ENCODE measurements at regions not wholly inside any gene's neighbourhood (a gene's known extent, or its start where the extent isn't known, plus 50 kb on each side); places are given as distances from the start of the nearest gene placed in this dataset.

DNA sequence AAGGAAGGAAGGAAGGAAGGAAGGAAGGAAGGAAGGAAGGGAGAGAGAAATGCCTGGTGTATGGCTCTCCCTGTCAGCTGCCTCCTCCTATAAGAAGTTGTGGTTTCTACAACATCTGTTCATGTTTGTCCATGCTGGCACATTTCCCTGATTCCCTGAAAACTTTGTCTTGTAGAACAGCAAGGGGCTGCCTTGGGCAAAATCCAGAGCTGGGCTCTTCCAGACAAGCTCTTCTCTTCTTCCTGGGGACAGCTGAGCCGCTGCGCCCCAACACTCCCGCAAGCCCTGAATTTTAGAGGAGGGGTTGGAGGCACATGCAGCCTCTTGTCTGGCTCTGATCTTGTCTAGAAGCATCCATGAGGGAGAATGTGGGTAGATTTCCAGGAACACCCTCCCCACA, 282.0 kb upstream of the ADARB2 start:
- no peak for DNase-seq (ENCODE audit: low spot score)

DNA sequence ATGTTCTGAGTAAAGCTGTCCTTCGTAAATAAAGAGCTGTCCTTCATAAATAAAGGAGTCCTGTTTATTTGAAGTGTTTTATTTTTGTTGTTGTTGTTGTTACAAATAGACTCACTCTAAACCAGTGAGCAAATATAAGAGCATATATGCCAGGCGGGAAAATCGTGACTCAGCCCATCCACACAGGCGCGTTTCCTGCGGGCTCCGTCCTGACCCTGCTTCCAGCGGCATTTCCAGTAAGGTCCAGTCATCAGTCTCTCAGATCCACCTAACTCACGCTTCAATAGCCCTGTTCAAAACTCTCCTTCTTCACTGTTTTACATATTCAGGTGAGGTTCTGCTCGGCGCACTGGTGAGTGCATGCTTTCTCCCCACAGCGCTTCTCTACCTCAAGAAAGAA, 277.2 kb upstream of the ADARB2 start:
- no peak for DNase-seq (ENCODE audit: low spot score)

DNA sequence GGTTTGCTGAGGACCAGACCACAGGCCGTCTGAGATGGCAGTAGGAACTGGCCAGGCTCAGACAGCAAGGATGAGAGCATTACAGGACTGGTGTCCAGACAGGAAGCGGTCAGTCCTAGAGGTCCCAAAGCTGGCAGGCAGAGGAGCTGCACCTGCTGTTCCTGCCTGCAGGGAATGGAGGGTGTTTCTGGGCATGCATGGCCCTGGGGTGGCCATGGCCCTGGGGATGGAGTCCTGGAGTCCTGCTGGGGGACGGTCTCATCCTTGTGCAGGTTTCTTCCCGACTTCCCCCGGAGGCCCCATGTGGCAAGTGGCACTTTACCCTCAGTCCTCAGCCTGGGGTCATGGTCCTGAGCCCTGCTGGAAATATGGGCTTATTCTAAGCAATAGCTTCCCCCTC, 274.9 kb upstream of the ADARB2 start:
- no peak for DNase-seq (ENCODE audit: low spot score)

DNA sequence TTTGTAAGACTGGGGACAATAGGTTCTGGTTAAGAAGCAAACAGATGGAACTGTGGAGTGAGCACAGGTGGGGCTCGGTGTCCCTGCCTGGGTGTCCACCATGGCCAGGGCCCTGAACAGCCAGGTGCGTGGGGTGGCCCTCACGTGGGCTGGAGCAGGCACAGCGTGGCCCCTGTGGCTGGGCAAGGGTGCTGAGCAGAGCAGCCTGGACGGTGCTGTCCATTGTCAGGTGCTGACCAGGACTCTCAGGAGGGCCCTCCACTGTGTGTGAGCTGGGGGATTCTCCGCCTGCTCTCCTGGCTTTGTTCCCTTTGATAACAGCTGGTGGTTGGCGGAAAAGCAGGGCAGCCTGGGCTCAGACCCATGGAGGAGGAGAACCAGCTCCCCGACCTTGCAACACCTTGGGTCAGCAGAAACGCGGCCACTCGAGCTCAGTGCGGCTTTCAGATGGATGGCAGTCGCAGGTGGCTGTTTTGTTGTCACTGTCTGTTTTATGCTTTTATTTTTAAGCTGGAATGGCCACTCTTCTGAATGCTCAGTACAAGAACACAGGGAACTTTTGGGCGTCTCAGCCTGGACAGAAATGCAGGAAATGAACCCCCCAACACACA, 273.9 kb upstream of the ADARB2 start:
- no peak for DNase-seq (ENCODE audit: low spot score)

DNA sequence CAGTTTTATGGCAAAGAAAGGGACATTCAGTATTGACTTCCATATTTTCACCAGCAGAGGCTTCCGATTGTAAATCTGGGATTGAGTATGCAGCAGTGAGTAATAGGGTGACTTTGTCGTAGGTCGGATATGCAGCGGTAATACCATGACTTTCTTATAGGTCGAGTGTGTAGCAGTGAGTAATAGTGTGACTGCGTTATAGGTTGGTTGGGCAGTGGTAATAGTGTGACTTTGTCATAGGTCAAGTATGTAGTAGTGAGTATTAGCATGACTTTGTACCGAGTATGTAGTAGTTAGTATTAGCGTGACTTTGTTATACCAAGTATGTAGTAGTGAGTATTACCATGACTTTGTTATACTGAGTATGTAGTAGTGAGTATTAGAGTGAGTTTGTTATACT, 268.2 kb upstream of the ADARB2 start:
- no peak for DNase-seq (ENCODE audit: low spot score)

DNA sequence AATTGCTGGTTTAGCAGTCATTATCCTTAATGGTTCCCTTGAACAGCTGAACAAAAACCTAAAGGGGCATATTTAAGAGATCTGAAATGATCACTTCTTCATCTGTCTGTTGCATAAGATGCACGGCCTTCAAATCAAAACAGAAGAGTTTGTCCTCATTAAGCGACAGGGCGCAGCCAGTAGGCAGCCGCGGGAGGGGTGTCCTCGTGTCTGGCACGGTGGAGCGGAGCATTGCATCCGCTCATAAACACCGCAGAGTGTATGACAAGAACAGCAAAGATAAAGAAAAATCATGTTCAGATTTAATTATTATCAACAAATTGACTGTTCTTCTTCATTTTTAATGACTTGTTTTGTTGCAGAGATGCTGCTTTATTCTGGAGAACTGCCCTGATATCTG, 255.6 kb upstream of the ADARB2 start:
- DNase-seq (ENCODE audit: low spot score): no peak

DNA sequence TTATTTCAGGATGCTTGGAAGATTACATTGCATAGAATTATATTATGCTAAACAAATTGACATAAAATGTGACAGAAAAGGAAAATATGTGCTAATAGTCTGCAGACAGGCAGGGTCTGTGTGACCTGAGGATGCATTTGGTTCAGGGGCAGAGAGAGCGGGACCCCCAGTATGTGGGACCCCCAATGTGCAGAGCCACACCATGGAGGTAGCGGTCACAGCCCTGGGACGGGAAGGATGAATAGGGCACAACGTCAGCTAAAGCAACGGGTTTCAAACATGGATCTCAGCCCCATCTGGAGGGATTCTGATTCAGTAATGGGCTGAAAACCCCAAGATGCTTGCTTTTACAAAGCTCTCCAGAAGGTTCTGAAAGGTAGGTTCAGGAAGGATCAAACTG, 251.8 kb upstream of the ADARB2 start:
- no peak for DNase-seq (ENCODE audit: low spot score)

DNA sequence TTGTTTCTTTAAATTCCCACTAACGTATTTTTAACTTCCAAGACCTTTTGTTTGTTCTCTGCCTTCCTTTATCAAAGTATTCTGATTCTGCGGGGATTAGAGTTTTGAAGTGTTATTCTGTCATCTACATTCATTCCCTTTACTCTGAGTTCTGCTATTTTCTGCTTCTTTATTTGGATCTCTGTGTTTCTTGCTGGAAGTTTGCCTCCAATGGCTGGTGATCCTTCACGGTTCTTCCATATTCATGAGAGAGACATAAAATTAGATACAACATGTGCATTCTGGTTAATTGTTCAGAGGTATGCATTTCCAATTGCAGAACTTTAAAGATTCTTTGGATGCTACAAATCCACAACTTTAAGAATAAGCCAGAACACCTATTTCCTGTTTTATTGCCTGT, 244.7 kb upstream of the ADARB2 start:
- no peak for DNase-seq (ENCODE audit: low spot score)

DNA sequence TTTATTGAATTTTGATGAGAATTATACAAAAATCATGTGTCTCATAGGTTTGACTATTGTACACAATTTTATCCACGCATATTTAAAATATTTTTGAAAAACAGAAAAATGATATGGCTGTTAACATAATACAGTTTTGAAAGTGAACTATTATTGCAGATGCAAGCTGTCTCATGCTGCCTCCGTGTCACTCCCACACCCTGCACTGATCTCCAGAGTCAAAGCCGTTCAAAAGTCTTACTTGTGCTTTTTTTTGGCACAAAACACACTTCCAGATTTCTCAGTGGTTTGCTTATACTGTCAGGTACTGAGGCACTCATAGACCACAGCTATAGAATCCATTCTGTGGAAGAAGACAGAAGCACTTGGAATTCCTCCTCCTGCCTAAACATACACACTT, 243.1 kb upstream of the ADARB2 start:
- DNase-seq (ENCODE audit: low spot score): no peak

DNA sequence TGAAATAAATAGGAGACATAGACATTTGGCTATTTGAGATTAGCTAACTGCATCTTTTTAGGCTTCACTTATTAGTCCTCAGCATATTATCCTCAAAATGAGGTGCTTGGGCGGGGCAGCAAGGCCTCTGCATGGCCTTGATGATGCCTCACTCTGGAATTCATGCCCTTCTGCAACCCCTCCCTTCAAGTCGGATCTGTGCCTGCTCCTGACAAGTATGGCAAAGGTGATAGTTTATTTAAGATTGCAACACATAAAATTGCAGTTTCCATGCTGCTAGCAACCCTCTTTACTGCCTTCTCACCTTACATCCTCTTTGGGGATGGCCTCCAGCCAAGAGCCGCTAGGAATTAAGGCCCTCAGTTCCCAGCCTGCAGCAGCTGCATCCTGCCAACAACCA, 241.3 kb upstream of the ADARB2 start:
- DNase-seq (ENCODE audit: low spot score): no peak

DNA sequence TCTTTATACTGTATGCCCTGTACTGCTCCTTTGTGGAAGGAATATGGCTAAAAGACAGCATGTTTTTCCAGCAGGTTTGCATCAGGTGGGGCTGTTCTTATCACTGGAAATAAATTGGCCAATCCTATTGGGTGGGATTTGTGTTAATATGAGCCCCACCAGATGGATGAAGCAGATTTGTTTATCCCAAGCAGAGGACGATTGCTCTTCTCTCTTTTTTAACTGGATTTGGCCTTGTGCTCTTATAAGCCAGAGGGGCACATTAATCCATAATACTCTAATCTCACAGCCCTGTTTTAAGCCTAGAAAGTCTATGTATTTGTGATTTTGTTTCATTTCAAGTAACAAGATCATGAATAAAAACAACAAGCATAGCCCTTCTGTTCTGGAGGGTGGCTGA, 240.1 kb upstream of the ADARB2 start:
- DNase-seq (ENCODE audit: low spot score): no peak

DNA sequence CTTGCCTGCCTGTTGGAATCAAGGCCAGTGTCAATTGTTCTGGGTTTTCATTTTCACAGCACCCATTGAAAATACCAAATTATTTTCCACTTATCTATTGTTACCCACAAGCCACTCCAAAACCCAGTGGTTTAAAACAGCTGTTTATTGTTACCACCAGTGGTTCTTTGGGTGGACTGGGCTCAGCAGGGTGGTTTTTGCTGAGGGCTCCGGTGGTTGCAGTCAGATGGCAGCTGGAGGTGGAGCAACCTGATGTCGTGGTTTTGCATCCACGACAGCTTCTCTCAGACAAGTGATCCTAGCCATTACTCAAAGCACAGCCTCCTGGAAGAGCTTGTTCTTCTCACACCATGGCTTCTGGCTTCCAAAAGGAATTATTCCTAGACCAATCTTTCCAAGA, 235.1 kb upstream of the ADARB2 start:
- no peak for DNase-seq (ENCODE audit: low spot score)

DNA sequence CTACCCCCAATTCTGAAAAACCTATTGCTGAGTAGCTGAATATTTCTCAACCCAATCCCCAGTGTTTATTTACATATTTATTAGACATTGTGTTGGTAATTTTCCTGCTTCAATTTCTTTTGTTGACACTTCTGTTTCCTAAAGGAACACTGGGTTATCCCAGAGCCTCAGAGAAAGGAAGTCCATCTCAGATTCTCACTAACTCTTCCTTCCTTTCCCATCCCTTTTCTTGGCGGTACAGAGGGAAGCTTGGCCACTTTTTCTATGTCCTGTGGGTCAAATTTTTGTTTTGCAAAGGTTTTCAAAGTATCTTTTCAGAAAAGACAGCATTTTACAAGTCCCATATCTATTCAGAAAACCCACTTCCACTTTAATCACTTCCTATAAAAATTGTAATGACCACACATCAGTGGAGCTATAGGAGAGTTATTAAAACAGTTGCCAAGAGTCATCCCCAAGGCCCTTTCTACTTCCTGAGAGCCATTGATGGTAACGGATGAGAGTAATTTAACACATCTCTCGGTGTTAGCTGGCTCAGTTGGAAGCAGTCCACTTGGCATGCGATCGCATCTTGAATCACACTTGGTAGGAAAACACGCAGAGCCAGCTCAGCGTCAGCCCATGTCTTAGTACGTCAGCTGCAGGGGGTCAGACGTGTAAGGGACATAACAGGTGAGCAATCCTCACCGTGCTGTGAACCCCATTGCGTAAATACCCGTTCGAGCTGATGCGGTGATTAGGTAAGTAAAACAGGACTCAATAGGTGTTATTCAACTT, 231.1 kb upstream of the ADARB2 start:
- no peak for DNase-seq (ENCODE audit: low spot score)

DNA sequence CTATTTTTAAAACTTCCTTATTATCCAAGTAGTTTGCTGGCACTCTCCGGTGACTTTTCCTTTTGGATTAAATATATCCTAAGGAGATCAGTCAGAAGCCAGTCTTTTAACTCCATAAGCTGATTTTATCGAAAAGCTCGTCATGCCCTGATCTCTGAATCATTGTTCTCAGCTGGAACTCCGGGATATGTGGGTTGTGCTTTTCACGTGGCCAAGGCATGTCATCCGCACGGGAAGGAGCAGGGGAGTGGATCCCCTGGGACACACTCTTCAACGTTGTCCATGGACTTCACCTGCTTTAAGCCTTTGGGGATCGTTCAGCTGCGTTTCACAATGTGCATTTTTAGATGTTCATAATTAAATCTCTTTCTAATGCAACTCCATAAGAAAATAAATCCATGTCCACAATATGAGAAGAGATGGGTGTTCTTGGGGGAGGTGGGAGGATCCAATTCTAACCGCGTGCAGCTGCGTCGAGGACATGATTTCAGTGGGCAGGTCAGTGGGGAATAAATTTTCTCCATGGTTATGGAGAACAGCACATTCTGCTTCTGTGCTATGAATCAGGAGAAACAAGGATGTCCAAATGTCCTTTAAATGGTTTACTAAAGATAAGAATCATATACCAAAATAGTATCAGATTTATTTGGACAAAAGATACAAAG, 229.5 kb upstream of the ADARB2 start:
- no peak for DNase-seq (ENCODE audit: low spot score)

DNA sequence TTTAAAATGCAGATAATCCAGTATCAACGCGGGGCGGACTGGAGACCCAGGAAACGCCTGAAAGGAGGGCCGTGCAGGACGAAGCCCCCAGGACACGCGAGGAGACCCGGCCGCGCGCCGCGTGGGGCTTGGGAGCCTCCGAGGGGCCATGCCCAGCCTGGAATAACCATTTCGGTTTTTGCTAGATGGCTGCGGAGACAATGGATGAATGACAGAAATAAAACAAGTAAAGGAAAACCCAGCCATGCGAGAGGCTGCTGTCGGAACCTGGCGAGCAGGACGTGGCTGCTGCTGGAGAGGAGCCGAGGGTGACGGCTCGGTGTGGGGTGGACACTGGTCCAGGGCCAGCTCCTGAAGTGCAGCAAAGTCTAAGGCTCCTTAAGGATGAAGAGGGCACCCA, 227.2 kb upstream of the ADARB2 start:
- DNase-seq (ENCODE audit: low spot score): no peak

DNA sequence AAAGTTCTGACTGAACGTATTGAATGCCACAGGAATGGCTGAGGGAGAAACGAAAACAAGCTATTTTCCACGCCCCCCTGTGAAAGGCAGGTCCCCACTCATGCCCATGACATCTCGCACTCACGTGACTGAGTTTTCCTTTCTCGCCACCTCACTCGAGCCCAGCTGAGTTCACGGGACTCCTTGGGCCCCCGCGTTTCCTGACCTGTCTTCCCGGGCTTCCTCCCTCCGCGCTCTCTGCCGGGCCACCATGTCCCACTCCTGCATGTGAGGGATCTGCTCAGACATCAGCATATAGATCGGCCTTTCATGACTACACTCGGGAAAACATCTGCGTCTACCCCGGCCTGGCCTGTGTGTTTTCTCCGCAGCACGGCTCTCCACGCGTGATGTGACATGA, 226.0 kb upstream of the ADARB2 start:
- DNase-seq (ENCODE audit: low spot score): no peak

DNA sequence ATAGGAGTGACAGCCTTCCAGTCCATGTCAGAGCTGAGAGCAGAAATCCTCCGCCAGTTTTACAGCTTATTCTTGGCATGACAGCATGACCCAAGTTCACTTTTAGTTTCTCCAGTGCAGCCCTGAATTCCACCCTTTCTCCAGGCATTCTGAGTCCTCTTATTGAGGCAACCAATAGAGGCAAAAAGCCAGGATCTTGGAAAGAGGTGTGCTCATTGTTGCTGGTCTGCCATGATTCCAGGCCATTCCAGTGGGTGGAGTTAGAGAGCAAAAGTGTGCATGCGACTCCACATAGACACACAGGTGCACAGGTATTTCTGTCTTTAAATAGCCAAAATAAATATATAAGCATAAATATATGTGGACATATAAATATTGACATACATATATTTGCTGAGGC, 224.7 kb upstream of the ADARB2 start:
- DNase-seq (ENCODE audit: low spot score): no peak

DNA sequence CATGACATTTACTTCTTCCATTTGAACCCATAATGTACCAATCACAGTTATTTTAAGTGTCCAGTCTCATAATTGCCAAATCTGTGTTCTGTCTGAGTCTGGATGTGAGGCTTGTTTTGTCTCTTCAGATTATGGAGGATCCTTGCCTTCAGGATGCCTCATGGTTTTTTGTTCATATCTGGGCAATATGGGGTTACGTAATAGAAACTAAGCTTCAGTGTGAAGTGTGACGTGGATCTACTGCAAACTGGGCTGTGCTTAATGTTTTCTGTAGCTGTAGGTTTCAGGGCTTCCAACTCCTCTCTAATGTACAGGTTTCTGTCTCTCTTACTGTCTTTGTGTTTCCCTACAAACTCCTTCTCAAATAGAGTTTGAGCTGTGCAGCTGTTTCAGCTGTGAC, 223.7 kb upstream of the ADARB2 start:
- no peak for DNase-seq (ENCODE audit: low spot score)

DNA sequence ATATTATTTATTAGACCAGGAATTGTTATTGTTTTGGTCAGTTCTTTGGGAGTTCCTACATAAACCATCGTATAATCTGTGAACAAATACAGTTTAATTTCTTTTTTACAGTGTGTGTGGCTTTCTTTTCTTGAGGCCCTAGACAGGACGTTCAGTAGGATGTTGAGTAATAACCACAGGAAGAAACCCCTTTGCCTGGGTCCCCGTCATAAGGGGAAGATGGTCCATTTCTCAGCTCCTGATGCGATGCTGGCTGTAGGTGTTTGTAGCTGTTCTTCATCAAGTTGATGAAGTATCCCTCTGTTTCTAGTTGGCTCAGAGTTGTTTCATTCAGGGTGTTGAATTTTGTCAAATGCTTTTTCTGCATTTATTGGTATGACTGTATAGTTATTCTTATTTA, 219.7 kb upstream of the ADARB2 start:
- no peak for DNase-seq (ENCODE audit: low spot score)

DNA sequence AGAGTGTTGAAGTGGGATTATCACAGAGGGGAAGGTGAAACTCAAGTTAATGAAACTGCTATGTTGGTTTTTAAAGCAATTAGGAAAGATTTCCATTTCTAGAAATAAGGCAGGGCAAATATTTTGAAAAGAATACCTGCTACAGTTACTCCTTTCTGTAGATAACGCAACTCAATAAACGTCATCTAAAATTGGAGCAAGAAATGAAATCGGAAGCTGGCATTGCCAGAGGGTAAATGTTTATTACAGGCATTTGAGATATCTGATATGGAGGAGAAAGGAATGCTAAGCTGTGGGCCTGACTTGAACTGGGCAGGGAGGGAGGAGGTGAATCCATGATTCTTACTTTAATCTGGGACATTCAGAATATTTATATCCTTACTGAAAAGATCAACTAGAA, 217.0 kb upstream of the ADARB2 start:
- DNase-seq (ENCODE audit: low spot score): no peak

DNA sequence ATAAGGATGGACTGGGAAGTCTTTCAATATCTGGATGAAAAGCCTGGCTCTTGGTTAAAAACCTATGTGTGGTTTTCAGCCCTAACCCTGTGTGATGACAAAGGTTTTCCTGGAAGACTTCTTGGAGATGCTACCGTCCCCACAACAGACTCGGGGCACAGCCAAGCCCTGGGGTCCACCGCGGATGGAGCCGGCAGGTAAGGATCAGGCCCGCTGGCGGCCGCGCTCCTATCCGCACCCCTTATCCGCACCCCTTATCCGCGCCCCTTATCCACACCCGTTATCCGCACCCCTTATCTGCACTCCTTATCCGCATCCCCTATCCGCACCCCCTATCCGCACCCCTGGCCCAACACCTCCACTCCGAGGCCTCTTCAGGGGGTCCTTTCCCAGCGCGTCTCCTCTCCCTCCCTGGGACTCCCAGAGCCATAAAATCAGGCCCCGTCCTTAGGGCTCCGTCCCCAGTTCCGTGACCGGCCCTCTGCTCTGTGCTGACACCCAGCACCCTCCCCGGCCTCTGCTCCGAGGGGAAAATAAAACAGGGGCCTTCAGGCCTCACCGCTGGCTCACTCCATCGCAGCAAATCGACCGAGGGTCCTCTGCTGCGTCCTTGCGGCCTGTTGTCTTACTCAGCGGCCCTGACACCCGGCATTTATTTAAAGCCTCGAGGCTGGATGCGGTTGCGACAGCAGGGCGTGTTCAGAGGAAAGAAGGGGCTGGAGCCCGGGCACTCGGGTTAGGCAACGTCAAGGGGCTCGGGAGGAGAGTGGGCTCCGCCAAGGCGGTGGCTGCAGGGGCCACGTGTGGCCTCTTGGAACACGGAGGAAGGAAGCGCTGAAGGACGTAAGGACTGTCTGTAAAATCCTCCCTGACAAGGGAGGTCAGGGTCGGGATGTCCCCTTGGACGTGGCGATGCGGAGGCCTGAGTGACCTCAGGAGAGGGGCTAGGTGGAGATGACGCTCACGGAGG, 215.1 kb upstream of the ADARB2 start:
- DNase-seq (ENCODE audit: low spot score): no peak

DNA sequence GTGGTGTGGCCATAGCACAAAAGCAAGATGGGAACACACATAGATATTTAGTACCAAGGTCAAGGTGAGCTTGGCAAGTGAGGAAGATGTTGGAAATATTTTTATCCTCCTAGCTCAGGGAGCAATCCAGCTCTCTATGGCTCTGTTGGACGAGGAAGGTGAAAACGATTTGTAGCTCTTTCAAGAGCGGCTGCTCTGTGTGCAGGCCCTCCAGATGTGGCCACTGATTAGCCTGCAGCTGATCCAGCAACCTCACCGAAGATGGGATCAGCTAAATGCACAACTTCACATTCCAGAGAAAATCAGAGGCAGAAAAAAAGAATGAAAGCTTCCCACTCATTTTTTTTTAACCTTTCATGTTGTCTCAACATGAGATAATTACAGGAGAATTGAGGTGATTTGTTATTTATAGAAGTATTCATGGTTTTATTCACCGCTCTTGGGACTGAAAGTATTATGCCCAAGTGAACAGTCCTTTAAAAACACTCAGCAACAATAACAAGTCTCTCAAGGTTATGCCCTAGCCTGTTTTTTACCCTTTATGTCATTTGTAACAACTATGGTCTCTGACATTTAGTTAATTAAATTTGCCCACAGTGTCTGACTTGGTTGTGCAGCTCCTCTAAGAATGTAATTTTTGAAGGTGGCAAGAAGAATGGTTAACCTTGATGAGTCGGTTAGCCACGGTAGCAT, 213.6 kb upstream of the ADARB2 start:
- no peak for DNase-seq (ENCODE audit: low spot score)

All from GM03348 (cell line).